G401.6 (cell line): ENCODE measurements at regions not wholly inside any gene's neighbourhood (a gene's known extent, or its start where the extent isn't known, plus 50 kb on each side); places are given as distances from the start of the nearest gene placed in this dataset.

ENCODE experiments used
- FAIRE-seq: peaks from 2 replicates; lab custom pipeline; 2012; peaks lifted over from hg19 to GRCh38; lab: Jason Lieb, UNC

GRCh38 chr3:21138085-21138484, 612.9 kb downstream of the ZNF385D start:
- FAIRE-seq = no peak

DNA sequence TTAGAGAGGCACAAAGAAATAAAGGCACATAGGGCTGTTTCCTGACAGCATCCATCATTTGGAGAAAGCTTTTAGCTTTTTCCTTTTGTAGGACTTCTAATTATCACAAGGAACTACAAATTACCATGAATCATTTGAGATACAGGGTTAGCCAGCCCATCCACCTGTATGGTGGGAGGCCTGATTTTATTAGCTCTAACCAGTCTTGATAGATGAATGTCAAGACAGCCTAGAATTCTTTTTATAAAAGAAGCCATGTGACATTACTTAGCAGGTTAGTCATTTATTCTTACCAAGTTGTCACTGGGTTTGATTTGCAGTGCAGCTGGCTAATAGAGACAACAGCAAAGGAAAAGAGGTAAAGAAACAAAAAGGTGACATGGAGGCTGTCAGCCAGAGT, 618.1 kb downstream of the ZNF385D start:
- no peak for FAIRE-seq

DNA sequence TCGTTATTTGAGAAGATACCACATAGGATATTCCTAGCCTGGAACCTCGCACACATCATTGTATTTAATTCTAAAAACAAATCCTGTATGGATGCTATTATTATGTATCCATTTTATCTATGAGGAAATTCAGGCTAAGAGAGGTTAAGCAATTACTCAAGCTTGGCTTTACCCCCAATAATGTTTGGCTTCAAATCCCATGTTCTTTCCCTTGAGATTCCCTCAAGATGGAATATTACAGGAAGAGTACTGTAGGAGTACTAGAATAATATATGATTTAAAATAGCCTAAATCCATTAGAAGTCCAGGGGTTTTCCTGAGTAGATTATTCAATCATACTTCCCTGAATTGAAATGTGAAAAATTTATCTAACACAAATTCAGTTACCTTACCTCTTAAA, 630.2 kb downstream of the ZNF385D start:
- FAIRE-seq = no peak

- FAIRE-seq = no peak
Observed at GRCh38 chr3:21117370-21117769, 633.6 kb downstream of the ZNF385D start.

- no peak for FAIRE-seq
Observed at GRCh38 chr3:21109056-21109455, 642.0 kb downstream of the ZNF385D start.

DNA sequence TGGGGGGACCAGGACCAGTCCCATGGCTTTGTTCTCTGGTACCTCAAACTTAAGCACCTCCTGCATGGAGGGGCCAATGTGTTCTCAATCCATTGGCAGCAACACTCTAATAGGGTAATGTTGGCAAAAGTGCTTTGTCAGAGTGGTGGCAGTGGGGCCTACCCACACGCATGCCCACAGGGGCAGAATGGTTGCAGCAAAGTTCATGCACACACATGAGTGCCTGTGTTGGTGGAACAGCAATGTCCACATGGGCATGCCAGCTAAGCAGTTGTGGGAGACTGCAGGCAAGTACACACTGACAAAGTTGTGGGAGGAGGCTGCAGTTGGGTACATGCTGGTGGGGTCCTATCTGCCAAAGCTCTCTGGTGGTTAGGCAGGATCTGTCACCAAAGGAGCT, 645.2 kb downstream of the ZNF385D start:
- no peak for FAIRE-seq

DNA sequence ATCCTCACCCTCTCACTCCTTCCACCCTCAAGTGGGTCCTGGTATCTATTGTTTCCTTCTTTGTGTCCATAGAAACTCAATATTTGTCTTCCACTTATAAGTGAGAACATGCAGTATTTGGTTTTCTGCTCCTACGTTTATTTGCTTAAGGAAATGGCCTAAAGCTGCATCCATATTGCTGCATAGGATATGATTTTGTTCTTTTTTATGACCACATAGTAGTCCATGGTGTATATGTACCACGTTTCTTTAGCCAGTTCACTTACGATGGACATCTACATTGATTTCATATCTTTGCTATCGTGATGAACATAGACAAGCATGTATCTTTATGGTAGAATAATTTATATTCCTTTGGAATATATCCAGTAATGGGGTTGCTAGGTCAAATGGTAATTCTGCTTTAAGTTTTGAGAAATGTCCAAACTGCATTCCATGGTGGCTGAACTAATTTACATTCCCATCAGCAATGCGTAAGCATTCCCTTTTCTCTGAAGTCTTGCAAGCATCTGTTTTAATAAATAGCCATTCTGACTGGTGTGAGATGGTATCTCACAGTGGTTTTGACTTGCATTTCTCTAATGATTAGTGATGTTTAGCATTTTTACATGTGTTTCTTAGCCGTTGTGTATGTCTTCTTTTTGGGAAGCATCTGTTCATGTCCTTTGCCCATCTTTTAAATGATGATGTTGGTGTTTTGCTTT, 650.2 kb downstream of the ZNF385D start:
- no peak for FAIRE-seq

DNA sequence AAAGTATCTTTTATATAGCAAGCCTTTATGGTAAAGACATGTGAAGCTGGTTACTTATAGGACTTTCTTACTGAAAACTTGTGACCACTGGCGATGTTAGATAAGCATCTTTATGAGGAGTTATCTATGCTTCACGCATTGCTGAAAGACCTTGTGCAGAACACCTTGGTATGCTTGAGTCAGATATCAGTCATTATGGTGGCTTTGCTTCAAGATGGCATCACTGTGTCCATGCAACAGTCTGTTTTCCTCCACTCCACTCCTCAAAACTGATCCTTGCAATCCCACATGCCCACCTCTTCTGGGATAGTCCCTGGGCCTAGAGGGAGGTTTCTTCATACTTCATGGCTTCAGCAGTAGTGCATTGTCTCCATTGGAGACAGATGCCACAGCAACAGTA, 656.3 kb downstream of the ZNF385D start:
- no peak for FAIRE-seq

- FAIRE-seq = no peak
Observed at GRCh38 chr3:21073561-21073960, 677.4 kb downstream of the ZNF385D start.

- FAIRE-seq = no peak
Observed at GRCh38 chr3:21067031-21067813, 683.8 kb downstream of the ZNF385D start.

DNA sequence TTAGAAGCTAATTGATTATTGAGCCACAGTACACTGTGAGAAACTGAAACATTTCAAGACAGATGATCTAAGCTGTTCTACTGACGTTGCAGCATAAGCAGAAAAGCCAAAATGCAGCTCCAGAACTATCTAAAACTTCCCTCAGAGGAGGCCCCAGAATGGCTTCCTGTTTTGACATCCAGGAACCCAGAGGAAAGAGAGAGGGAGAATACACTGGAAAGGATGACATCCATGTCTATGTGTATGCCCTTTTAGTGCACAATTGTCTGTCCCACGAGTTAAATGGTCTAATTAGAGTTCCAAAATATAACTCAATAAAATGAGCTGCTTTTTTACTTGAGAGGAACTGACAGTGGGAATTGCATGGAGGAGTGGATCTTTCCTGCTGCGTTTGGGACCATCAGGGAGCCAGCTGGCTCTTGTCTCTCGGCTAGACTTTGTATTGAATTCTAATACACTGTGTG, 688.1 kb downstream of the ZNF385D start:
- no peak for FAIRE-seq

DNA sequence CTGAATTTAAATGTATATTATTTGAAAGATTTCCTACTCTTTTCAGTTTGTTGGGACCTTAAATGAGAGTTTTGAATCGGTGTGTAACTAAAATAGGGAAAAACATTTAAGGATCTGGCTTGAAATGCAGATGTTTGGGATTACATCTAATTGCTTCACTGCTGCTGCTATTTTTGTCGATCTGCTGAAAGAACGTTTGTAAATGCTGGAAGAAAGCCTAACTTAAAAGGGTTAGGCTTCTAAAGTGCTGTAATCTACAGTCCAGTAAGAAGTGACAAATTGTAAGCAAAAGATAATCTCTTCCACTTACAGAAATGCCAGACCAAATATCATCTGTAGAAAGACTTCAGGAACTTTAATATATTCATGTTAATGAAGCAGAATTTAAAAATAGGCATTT, 691.6 kb downstream of the ZNF385D start:
- no peak for FAIRE-seq

DNA sequence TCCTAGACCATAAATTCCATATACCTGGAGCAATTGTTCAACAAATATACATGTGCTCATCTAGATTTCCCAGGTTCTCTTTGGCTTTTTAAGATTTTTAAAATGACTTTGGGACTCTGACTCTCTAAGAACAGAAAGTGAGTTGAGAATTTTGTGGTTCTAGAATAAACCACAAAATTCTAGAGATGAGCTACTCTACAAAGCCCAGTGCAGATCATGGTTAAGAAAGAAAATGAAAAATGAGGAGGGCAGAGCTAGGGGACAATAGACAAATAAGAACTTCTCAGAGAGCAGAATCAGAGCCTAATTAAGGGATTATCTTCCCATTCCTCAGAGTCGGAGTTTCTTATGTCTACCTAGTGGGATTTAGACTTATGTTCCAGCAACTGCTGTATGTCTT, 694.7 kb downstream of the ZNF385D start:
- FAIRE-seq = no peak

DNA sequence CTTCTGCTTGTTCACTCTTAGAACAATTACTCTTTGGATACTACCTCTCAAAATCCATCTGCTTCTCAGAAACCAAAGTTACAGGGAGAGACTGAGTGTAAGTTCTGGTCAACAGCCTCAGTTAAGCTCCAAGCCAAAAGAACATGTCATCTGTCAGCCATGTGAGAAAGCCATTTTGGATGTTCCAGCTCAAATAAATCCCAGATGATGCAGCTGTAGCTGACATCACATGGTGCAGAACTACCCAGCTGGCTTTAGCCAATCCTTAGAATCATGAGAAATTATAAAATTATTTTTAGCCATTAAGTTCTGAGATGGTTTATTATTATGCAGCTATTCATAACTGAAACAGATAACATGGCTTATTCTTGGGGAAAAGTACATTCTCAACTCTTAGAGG, 696.0 kb downstream of the ZNF385D start:
- FAIRE-seq = no peak

- no peak for FAIRE-seq
Observed at GRCh38 chr3:21054064-21054463, 696.9 kb downstream of the ZNF385D start.

DNA sequence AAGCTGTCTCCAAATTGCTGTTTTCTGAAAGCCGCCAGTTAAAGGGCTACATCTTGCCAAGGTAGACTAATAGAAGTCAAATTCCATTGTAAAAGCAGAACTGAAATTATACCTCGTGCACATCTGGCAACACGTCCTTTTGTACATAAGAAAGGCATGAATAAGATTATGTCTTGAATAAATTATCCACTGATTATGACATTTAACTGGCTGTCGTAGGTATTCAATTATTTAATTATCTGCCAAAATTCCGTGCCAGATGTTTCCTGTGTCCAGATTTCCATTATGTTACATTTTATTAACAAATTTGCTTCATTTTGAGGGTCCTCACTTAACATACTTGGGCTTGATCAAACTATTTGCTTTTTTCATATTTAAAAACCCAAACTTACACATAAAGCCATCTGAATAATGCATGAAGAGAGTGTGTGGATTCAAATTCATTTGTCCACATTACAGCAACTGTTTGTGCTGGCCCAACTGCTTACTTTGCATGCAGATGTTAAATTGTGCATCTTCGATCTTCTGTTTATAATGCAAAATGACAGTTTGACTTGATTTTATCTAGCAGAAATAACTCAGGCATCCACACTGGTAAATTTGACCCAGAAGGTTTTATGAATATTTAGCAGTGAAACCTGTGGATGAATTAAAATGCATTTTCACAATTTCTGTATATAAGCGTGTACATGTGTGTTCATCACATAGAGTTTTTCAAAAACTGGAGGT, 701.5 kb downstream of the ZNF385D start:
- FAIRE-seq = no peak

DNA sequence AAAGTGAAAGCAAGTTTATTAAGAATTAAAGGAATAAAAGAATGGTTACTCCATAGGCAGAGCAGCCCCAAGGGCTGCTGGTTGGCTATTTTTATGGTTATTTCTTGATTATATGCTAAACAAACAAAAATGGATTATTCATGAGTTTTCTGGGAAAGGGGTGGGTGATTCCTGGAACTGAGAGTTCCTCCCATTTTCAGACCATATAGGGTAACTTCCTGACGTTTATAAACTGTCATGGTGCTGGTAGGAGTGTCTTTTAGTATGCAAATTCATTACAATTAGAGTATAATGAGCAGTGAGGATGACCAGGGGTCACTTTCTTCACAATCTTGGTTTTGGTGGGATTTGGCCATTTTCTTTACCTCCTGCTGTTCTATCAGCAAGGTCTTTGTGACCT, 707.9 kb downstream of the ZNF385D start:
- no peak for FAIRE-seq

DNA sequence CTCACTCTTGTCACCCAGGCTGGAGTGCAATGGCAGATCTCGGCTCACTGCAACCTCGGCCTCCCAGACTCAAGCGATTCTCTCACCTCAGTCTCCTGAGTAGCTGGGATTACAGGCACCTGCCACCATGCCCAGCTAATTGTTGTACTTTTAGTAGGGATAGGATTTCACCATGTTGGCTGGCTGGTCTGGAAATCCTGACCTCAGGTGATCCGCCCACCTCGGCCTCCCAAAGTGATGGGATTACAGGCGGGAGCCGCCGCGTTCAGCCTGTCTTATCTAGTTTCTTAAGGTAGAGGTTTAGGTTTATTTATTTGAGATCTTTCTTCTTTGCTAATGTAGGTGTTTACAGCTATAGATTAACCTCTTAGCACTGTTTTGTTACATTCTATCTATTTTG, 708.8 kb downstream of the ZNF385D start:
- no peak for FAIRE-seq

GRCh38 chr3:21041621-21042020, 709.4 kb downstream of the ZNF385D start:
- no peak for FAIRE-seq

GRCh38 chr3:21036888-21037287, 714.1 kb downstream of the ZNF385D start:
- no peak for FAIRE-seq

DNA sequence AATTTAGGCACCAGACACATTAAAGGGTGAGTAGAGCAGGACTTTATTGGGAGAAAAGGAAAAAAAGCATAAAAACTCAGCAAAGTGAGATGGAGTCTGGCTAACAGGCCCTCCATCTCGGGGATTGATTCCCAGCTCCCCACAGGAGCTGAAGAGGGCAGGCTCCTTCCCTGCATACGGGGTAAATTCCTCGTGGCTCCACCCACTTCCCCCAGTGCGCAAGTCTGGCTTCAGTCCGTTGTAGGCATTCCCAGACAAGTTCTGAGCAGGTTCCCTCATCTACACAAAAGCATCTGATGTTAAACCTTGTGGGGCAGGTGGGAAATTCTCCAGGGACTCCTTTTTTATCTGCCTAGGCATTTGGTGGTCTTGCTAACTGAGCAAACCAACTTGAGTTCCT, 722.6 kb downstream of the ZNF385D start:
- FAIRE-seq = no peak

- FAIRE-seq = no peak
Observed at GRCh38 chr3:21024563-21024962, 726.4 kb downstream of the ZNF385D start.

DNA sequence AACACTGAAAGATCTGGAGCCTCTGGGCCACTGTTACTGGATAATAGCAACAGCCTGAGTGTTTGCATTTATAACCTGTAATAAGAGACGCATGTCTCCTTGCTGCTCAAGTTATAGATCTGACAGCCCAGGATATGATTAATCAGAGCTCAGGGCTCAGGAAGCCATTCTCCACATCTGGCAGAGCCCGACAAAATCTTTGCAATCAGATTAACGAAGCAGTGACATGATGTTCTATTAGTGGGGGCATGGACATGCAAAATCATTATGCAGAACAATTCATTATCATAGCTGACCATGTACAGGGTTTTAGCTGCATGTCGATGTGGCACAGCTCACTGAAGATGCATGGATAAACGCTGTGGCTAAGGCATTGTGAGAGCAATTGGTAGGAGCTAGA, 730.3 kb downstream of the ZNF385D start:
- no peak for FAIRE-seq
